ENCODE measurements at regions not wholly inside any gene's neighbourhood (a gene's known extent, or its start where the extent isn't known, plus 50 kb on each side); places are given as distances from the start of the nearest gene placed in this dataset.

DNA sequence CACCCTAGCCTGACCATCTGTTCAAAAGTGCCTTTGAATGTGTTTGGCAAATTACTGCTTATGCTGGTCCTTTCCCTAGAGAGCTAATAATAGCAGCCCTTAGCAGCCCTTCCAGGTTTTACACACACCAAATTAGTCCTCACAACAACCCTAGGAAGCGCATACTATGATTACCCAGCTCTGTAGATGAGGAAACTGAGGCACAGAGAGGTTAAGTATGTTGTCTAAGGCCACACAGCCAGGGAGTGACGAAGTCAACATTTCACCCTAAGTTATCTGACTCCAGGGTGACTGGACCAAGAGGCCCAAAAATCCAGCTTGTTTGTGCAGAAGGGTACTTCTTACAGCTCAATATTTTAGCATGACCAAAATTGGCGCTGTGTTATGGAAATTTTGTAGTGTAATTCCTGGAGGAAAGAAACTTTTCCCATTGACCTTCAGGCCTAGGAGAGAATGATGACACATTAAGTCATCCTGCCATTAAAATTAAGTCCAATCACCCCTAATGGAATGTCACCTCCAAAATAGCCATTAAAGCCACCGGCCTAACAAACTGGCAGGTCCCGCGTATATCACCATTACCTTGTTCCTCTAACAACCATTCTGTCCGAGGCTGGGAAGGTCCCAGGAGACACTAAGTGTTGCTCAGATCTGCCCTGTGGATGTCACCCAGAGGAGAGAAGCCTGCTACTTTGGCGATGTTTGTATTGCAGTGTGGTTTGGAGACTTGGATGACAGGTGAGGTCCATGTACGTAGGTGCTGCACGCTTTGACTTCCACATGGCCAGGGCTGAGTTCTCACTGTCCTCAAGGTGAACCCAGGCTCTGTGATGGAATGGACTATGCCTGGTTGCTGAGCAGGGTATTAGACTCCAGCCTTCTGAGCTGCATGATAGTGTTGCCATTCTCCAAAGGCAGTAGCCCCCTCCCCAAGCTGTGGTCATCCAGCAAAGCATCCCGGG is 258.3 kb downstream of the TOMM20 start:
- no peak for DNase-seq (ENCODE audit: extremely low read depth in 1 of 2, low read depth in 1 of 2)

DNA sequence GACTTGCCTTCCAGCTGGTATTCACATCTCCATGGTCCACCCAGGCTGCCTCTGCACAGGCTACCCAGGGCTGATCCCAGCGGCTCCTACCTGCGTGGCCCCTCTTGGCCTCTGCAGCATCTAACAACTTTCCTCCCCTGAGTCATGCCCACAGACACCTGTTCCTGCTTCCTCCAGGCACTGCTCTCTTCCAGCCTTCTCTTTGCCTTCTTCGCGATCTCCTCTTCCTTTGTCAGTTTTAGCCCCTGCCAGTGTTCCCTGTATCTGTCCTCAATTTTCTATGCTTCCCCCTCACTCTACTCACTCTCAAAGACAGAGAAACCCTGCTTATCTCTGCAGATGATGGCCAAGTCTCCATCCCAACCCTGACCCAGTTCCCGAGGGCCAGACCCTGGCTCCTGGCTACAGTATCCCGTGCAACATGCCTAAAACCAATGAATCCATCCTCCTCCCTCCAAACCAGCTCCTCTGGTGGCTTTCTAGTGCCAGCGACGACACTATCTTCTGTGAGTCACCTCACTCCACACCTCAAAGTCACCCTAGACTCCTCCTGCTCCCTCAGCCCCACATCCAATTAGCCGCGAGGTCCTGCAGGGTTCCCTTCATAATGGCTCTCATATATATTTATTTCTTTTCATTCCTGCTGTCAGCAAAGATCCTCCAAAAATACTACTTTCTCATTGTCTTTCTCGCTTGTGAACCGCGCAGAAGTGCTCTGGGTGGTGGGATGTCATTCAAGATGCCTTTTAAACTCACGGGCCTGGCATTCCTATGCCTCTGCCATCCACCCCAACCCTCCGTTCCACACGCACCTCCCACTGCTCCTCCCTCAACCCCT is 259.2 kb downstream of the TOMM20 start:
- DNase-seq (ENCODE audit: extremely low read depth in 1 of 2, low read depth in 1 of 2) = no peak

GRCh38 chr1:234868296-234869147 is 258.5 kb upstream of the IRF2BP2 start:
- DNase-seq (ENCODE audit: extremely low read depth in 1 of 2, low read depth in 1 of 2) = no peak

DNA sequence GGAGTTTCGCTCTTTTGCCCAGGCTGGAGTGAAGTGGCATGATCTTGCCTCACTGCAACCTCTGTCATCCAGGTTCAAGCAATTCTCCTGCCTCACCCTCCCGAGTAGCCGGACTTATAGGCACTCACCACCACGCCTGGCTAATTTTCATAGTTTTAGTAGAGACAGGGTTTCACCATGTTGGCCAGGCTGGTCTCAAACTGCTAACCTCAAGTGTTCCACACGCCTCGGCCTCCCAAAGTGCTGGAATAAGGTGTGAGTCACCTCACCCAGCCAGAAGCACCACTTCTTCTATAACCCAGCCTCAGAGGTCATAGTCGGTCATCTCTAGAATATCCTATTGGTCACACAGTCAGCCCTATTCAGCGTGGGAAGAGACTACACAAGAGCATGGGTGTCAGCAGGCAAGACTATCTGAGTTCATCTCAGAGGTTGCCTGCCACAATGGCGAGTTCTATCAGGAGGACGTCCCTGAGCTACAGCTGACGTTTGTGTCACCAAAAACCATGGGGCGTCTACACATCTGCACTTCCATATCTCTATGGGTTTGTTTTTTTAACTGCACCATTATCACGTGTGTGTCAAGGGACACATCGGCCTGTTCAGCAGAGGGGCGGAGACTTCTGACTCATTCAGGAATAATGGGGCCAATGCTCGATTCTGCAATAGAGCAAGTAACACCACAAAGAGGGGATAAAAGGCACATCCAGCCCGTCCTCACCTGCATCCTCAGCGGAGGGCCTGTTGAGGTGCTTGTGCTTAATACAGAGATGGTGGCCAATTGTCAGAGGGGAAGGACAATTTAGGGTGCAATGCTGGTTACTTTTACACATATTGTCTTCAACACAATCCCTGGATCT is 256.3 kb upstream of the IRF2BP2 start:
- peak in 1 of 2 donors; percentile 25 for DNase-seq (ENCODE audit: extremely low read depth in 1 of 2, low read depth in 1 of 2)

DNA sequence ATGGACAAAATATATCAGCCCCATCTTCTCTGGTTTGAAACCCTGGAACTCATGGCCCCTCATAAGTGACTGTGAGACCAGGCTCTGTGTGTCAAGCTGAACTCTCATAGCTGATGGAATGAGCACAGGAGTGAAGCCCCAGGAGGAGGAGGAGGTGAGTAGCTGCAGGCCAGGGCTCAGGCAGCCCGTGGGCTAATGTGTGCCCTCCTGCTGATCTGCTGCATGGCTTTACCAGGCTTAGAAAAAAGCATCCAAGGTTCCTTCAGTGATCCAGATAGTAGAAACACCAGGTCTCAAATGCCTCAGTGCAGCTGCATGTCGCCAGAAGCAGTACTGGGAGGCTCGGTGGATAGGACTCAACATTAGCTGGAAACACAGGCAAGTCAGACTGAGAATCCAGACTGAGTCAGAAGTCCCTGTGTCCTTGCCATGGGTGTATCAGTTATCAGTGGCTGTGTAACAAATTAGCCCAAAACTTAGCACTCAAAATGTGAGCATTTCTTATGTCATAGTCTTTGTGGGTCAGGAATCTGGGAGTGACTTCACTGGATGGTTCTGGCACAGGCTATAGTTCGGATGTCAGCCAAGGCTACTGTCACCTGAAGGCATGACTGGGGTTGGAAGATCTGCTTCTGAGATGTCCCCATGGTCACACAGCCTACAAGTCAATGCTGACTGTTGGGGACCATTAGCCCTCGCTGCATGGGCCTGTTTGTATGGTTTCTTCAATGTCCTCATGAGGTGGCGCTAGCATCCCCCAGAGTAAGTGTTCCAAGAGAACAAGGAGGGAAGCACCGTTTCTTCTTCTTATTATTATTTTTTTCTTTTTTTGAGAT is 255.4 kb upstream of the IRF2BP2 start:
- DNase-seq (ENCODE audit: extremely low read depth in 1 of 2, low read depth in 1 of 2) = no peak

DNA sequence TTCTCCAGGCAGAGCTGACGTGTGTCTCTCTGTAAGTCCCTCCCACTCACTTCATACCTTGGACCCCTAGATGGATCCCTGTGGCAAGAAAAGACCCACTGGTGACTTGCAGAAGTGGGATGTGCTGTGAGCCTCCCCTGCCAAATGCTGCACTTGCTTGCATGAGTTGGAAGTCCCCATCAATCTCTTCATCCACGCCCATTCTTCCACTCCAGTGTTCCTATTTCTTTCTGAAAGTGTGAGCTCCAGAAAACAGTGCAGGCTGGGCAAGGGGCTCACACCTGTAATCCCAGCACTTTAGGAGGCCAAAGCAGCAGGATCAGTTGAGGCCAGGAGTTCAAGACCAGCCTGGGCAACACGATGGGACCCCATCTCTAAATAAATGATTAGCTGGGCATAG is 254.1 kb upstream of the IRF2BP2 start:
- DNase-seq (ENCODE audit: extremely low read depth in 1 of 2, low read depth in 1 of 2) = no peak

- no peak for DNase-seq (ENCODE audit: extremely low read depth in 1 of 2, low read depth in 1 of 2)
These were observed 253.6 kb upstream of the IRF2BP2 start for GRCh38 chr1:234863551-234863971.

DNA sequence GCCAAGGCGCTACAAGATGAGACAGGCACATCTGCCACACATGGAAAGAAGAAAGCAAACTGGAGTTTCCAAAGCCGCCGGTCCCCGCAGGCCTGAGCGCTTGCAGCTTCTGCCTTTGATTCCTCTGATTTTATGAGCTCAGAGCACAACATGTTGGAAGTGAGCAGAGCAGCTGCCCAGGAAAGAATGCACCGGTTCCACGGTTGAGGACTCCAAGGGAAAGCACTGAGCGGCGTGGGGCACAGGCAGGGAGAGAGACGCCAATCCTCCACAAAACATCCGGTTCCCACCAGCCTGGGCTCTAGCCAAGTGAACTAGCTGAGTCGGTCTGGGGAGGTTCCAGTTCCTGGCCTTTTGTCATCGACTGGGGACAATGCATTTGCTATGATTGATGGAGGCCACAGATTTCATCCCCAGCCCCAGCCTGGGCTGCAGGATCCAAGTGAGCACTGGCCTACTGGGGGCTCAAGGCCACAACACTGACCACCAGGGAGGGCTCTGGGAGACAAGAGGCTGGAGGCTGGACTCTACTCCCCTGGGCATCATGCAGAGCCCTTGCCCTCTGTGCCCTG is 253.1 kb upstream of the IRF2BP2 start:
- no peak for DNase-seq (ENCODE audit: extremely low read depth in 1 of 2, low read depth in 1 of 2)

GRCh38 chr1:234862360-234862943 is 252.5 kb upstream of the IRF2BP2 start:
- DNase-seq (ENCODE audit: extremely low read depth in 1 of 2, low read depth in 1 of 2) = no peak

- no peak for DNase-seq (ENCODE audit: extremely low read depth in 1 of 2, low read depth in 1 of 2)
These were observed 251.8 kb upstream of the IRF2BP2 start for GRCh38 chr1:234861761-234862160.

- no peak for DNase-seq (ENCODE audit: extremely low read depth in 1 of 2, low read depth in 1 of 2)
These were observed 251.1 kb upstream of the IRF2BP2 start for GRCh38 chr1:234861024-234861620.

DNA sequence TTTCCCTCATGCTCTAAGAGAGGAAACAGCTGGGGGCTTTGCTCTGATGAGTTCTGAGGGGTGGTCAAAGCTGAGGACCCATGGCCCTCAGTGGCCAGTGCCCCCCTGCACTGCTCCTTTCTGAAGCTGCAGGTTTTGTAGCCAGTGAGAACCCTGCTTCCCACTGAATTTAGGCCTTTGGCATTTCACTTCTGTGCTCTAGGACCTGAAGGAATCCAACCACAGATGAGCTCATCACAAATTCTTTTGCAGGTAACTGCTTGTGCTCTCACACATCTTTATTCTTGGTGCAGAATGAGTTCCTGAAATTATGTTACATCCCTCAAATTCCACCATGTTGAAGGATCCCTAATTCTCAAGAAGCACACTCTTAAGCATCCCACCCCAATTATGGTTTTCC is 248.7 kb upstream of the IRF2BP2 start:
- no peak for DNase-seq (ENCODE audit: extremely low read depth in 1 of 2, low read depth in 1 of 2)

DNA sequence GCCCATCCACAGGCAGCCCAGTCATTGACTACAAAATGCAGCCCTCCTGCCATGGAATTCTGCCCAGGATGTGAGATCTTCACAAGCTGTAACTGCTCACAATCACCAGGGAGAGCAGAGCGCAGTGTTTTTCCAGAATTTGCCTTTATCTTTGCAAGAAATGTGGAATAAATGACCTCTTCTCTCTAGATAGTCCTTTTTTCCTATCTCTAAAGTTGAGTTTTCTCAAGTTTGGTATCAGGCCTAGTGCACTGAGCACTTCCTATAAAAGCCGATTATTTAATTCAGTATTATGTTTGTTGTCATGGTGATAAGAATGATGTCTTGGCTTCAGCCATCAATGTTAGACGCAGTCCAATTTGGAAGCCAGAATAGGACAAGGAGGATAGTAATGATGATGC is 246.9 kb upstream of the IRF2BP2 start:
- no peak for DNase-seq (ENCODE audit: extremely low read depth in 1 of 2, low read depth in 1 of 2)

GRCh38 chr1:234855851-234856250 is 245.9 kb upstream of the IRF2BP2 start:
- no peak for DNase-seq (ENCODE audit: extremely low read depth in 1 of 2, low read depth in 1 of 2)

GRCh38 chr1:234854645-234855039 is 244.7 kb upstream of the IRF2BP2 start:
- DNase-seq (ENCODE audit: extremely low read depth in 1 of 2, low read depth in 1 of 2) = no peak

DNA sequence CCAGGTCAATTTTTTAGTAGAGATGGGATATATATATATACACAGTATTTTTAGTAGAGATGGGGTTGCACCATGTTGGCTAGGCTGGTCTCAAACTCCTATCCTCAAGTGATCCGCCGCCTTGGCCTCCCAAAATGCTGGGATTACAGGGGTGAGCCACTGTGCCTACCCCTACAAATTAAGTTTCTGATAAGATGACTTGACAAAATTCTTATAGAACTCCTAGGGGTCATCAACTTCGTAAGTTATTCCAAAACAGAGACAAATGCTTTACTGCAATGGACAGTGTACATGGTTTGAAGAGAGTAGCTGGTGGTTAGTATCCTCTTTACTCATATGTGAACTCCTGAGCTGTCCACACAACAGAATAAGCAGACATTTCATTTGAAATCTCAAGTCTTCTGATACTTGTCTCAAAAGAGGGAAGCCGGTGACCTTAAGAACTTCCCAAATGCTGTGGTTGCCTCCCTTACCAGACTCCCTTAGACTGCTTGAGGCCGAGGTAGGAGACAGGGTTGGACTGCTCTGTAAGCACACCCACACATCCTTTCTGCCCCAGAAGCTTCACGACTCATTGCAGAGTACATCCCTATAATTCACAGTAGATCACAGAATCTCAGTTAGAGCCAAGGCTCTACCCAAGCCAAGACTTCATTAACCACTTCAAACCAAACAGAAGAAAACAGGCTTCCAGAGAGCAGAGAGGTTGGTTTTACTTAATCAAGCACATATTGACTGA is 244.1 kb upstream of the IRF2BP2 start:
- no peak for DNase-seq (ENCODE audit: extremely low read depth in 1 of 2, low read depth in 1 of 2)

GRCh38 chr1:234852659-234853058 is 242.7 kb upstream of the IRF2BP2 start:
- no peak for DNase-seq (ENCODE audit: extremely low read depth in 1 of 2, low read depth in 1 of 2)

Measured in stimulated activated CD8-positive, alpha-beta memory T cell treated with anti-CD3 and anti-CD28 coated beads, Interleukin-7, amount 100 ng/mL, for 48 hours (primary cell).